GM21619 (cell line): ENCODE measurements at regions not wholly inside any gene's neighbourhood (a gene's known extent, or its start where the extent isn't known, plus 50 kb on each side); places are given as distances from the start of the nearest gene placed in this dataset.
"Not testable (repeated sequence)": the region's sequence is repeated elsewhere in the genome, so short reads cannot be mapped to it uniquely, and the experiment has no call there.

Experiments
- ATAC-seq: cut with Tn5 transposase; IDR thresholded peaks from one replicate; pipeline ENCODE4 v1.9.1; 2021; ENCODE audit not compliant: unreplicated experiment

- ATAC-seq: no peak
Observed at GRCh38 chr11:21711341-21711740, 481.5 kb upstream of the ANO5 start.

- ATAC-seq: no peak
Observed at GRCh38 chr11:21723678-21724077, 469.2 kb upstream of the ANO5 start.

GRCh38 chr11:21727102-21727501, 465.8 kb upstream of the ANO5 start:
- no peak for ATAC-seq

GRCh38 chr11:21736404-21736803, 456.5 kb upstream of the ANO5 start:
- no peak for ATAC-seq

GRCh38 chr11:21752475-21753243, 440.2 kb upstream of the ANO5 start:
- ATAC-seq: not testable (repeated sequence)

- not testable (repeated sequence) for ATAC-seq
Observed at GRCh38 chr11:21753244-21753767, 439.6 kb upstream of the ANO5 start.

- ATAC-seq: no peak
Observed at GRCh38 chr11:21761000-21761399, 431.9 kb upstream of the ANO5 start.

- no peak for ATAC-seq
Observed at GRCh38 chr11:21768388-21768787, 424.5 kb upstream of the ANO5 start.

- ATAC-seq: no peak
Observed at GRCh38 chr11:21769188-21769587, 423.7 kb upstream of the ANO5 start.

GRCh38 chr11:21771097-21771496, 421.8 kb upstream of the ANO5 start:
- ATAC-seq: no peak

- no peak for ATAC-seq
Observed at GRCh38 chr11:21774212-21774611, 418.7 kb upstream of the ANO5 start.

- ATAC-seq: no peak
Observed at GRCh38 chr11:21775911-21776310, 417.0 kb upstream of the ANO5 start.

GRCh38 chr11:21783954-21784353, 408.9 kb upstream of the ANO5 start:
- no peak for ATAC-seq

- no peak for ATAC-seq
Observed at GRCh38 chr11:21785351-21785750, 407.5 kb upstream of the ANO5 start.

GRCh38 chr11:21794306-21794705, 398.6 kb upstream of the ANO5 start:
- no peak for ATAC-seq

- no peak for ATAC-seq
Observed at GRCh38 chr11:21798216-21798615, 394.7 kb upstream of the ANO5 start.

GRCh38 chr11:21804523-21804922, 388.4 kb upstream of the ANO5 start:
- ATAC-seq: not testable (repeated sequence)

- ATAC-seq: no peak
Observed at GRCh38 chr11:21806508-21806907, 386.4 kb upstream of the ANO5 start.

- ATAC-seq: no peak
Observed at GRCh38 chr11:21806947-21807346, 385.9 kb upstream of the ANO5 start.

- ATAC-seq: no peak
Observed at GRCh38 chr11:21807350-21807749, 385.5 kb upstream of the ANO5 start.

GRCh38 chr11:21810650-21811049, 382.2 kb upstream of the ANO5 start:
- ATAC-seq: no peak

GRCh38 chr11:21811572-21811971, 381.3 kb upstream of the ANO5 start:
- no peak for ATAC-seq

- ATAC-seq: no peak
Observed at GRCh38 chr11:21814169-21814568, 378.7 kb upstream of the ANO5 start.
